NT2/D1 (cell line): ENCODE measurements at regions not wholly inside any gene's neighbourhood (a gene's known extent, or its start where the extent isn't known, plus 50 kb on each side); places are given as distances from the start of the nearest gene placed in this dataset.

Source experiments
- SUZ12 ChIP-seq: IDR thresholded peaks from 2 replicates; pipeline ENCODE4 v1.6.1; 2011; ENCODE audit not compliant: insufficient read length, insufficient read depth; ENCODE audit errors: extremely low read depth
- YY1 ChIP-seq: IDR thresholded peaks from 2 replicates; pipeline ENCODE4 v1.6.1; 2011; ENCODE audit not compliant: insufficient read length, insufficient read depth
- ZNF274 ChIP-seq: IDR thresholded peaks from 2 replicates; pipeline ENCODE4 v1.6.1; 2011; ENCODE audit warnings: mild to moderate bottlenecking, low read depth, low read length

DNA sequence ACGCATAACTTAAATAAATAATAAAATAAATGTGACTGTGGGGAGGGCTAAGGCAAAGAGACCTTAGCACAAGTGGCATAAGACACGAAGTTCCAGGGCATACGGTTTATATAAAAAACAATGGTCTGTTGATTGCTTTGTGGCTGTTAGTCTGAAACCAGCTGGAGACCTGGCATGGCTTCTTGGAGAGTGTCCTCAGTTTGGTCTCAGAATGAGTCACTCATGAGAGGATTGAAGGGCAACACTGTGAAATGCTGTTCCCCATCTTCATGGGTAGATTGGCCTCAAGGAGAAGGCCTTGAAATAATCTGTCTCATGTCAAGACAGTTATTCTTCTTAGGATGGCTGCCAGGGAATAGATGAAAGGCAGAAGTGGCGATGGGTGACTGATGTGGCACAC, 62.2 kb downstream of the SOX2 start:
- TF ChIP-seq SUZ12 (no peak), YY1 (no peak), ZNF274 (no peak)
